ENCODE measurements at regions not wholly inside any gene's neighbourhood (a gene's known extent, or its start where the extent isn't known, plus 50 kb on each side); places are given as distances from the start of the nearest gene placed in this dataset.

GRCh38 chr2:18232731-18233438, 327.6 kb downstream of the RDH14 start:
- Histone ChIP-seq H3K4ac (ENCODE audit: low read depth, low read length) (no peak overlapping the region), H3K4me2 (ENCODE audit: low read length) (no peak overlapping the region), H3K23ac (ENCODE audit: low read length) (no peak overlapping the region), H3K79me1 (ENCODE audit: low read length) (no peaks in the 10 kb centered on the region), H3K56ac (ENCODE audit: low read length) (no peak overlapping the region), H3K4me3 (ENCODE audit: low read length) (no peak overlapping the region), H3K36me3 (ENCODE audit: control insufficient read depth, insufficient read depth, low read length) (no peaks in the 10 kb centered on the region), H4K8ac (ENCODE audit: low read depth, low read length) (no peak overlapping the region), H4K5ac (ENCODE audit: low read length) (no peak overlapping the region), H3K27ac (ENCODE audit: low read depth, low read length) (no peak overlapping the region), H3K27me3 (ENCODE audit: insufficient read depth, low read length, poor library complexity) (no peaks in the 10 kb centered on the region), H3K79me2 (ENCODE audit: control insufficient read depth, insufficient read depth, low read length) (no peaks in the 10 kb centered on the region), H2BK120ac (ENCODE audit: low read depth, low read length) (no peak overlapping the region), H3K18ac (ENCODE audit: low read length) (no peak overlapping the region), H3K9ac (ENCODE audit: low read length) (no peak overlapping the region), H2AK5ac (ENCODE audit: low read length) (no peak overlapping the region), H2BK15ac (replicated peaks; ENCODE audit: low read depth) (no peak overlapping the region), H3K4me1 (ENCODE audit: control insufficient read depth, low read depth, low read length) (peaks cover 3% of the 10 kb centered on the region), H2BK5ac (ENCODE audit: low read length) (no peak overlapping the region)
- no CpG with 5 or more reads among the region's 3 CpGs for whole genome bisulfite sequencing (ENCODE audit: extremely low coverage, insufficient coverage, low lambda C conversion rate)
- peak; percentile 83 for DNase-seq

- Histone ChIP-seq H3K27ac (ENCODE audit: low read depth, low read length) (no peak overlapping the region), H2BK5ac (ENCODE audit: low read length) (no peak overlapping the region), H4K5ac (ENCODE audit: low read length) (no peak overlapping the region), H3K9ac (ENCODE audit: low read length) (no peak overlapping the region), H3K79me1 (ENCODE audit: low read length) (no peaks in the 10 kb centered on the region), H3K4ac (ENCODE audit: low read depth, low read length) (no peak overlapping the region), H2BK15ac (replicated peaks; ENCODE audit: low read depth) (no peak overlapping the region), H2AK5ac (ENCODE audit: low read length) (no peak overlapping the region), H3K36me3 (ENCODE audit: control insufficient read depth, insufficient read depth, low read length) (no peaks in the 10 kb centered on the region), H3K4me2 (ENCODE audit: low read length) (no peak overlapping the region), H3K23ac (ENCODE audit: low read length) (no peak overlapping the region), H4K8ac (ENCODE audit: low read depth, low read length) (no peak overlapping the region), H3K79me2 (ENCODE audit: control insufficient read depth, insufficient read depth, low read length) (no peaks in the 10 kb centered on the region), H3K18ac (ENCODE audit: low read length) (no peak overlapping the region), H2BK120ac (ENCODE audit: low read depth, low read length) (no peak overlapping the region), H3K56ac (ENCODE audit: low read length) (no peak overlapping the region), H3K4me1 (ENCODE audit: control insufficient read depth, low read depth, low read length) (peaks cover 3% of the 10 kb centered on the region), H3K27me3 (ENCODE audit: insufficient read depth, low read length, poor library complexity) (no peaks in the 10 kb centered on the region), H3K4me3 (ENCODE audit: low read length) (no peak overlapping the region)
- WGBS (ENCODE audit: extremely low coverage, insufficient coverage, low lambda C conversion rate), result no CpG with 5 or more reads among the region's 1 CpG
- DNase-seq, result no peak
Observed at GRCh38 chr2:18230668-18231067, 329.8 kb downstream of the RDH14 start.

- no peaks in the 10 kb centered on the region for H3K79me1 ChIP-seq (ENCODE audit: low read length)
- no peak overlapping the region for H2BK15ac ChIP-seq (replicated peaks; ENCODE audit: low read depth)
- H4K5ac ChIP-seq (ENCODE audit: low read length), result no peak overlapping the region
- no peak for DNase-seq
- no peak overlapping the region for H3K27ac ChIP-seq (ENCODE audit: low read depth, low read length)
- H2BK120ac ChIP-seq (ENCODE audit: low read depth, low read length), result no peak overlapping the region
- H3K4ac ChIP-seq (ENCODE audit: low read depth, low read length), result no peak overlapping the region
- no peak overlapping the region for H3K4me2 ChIP-seq (ENCODE audit: low read length)
- no CpG with 5 or more reads among the region's 1 CpG for WGBS (ENCODE audit: extremely low coverage, insufficient coverage, low lambda C conversion rate)
- H3K79me2 ChIP-seq (ENCODE audit: control insufficient read depth, insufficient read depth, low read length), result no peaks in the 10 kb centered on the region
- H3K4me3 ChIP-seq (ENCODE audit: low read length), result no peak overlapping the region
- no peak overlapping the region for H2AK5ac ChIP-seq (ENCODE audit: low read length)
- H2BK5ac ChIP-seq (ENCODE audit: low read length), result no peak overlapping the region
- H3K27me3 ChIP-seq (ENCODE audit: insufficient read depth, low read length, poor library complexity), result no peaks in the 10 kb centered on the region
- H3K18ac ChIP-seq (ENCODE audit: low read length), result no peak overlapping the region
- H4K8ac ChIP-seq (ENCODE audit: low read depth, low read length), result no peak overlapping the region
- no peaks in the 10 kb centered on the region for H3K36me3 ChIP-seq (ENCODE audit: control insufficient read depth, insufficient read depth, low read length)
- H3K9ac ChIP-seq (ENCODE audit: low read length), result no peak overlapping the region
- H3K56ac ChIP-seq (ENCODE audit: low read length), result no peak overlapping the region
- no peak overlapping the region for H3K23ac ChIP-seq (ENCODE audit: low read length)
- H3K4me1 ChIP-seq (ENCODE audit: control insufficient read depth, low read depth, low read length), result no peaks in the 10 kb centered on the region
Observed at GRCh38 chr2:18219676-18220075, 340.8 kb downstream of the RDH14 start.

GRCh38 chr2:18218160-18218933, 339.9 kb downstream of the KCNS3 start:
- Histone ChIP-seq H3K27me3 (ENCODE audit: insufficient read depth, low read length, poor library complexity) (no peaks in the 10 kb centered on the region), H3K18ac (ENCODE audit: low read length) (no peak overlapping the region), H3K4me1 (ENCODE audit: control insufficient read depth, low read depth, low read length) (no peaks in the 10 kb centered on the region), H3K4me2 (ENCODE audit: low read length) (no peak overlapping the region), H3K9ac (ENCODE audit: low read length) (no peak overlapping the region), H3K36me3 (ENCODE audit: control insufficient read depth, insufficient read depth, low read length) (no peaks in the 10 kb centered on the region), H2AK5ac (ENCODE audit: low read length) (no peak overlapping the region), H3K4me3 (ENCODE audit: low read length) (no peak overlapping the region), H3K79me1 (ENCODE audit: low read length) (no peaks in the 10 kb centered on the region), H3K27ac (ENCODE audit: low read depth, low read length) (no peak overlapping the region), H3K56ac (ENCODE audit: low read length) (no peak overlapping the region), H2BK120ac (ENCODE audit: low read depth, low read length) (no peak overlapping the region), H3K23ac (ENCODE audit: low read length) (no peak overlapping the region), H2BK15ac (replicated peaks; ENCODE audit: low read depth) (no peak overlapping the region), H3K79me2 (ENCODE audit: control insufficient read depth, insufficient read depth, low read length) (no peaks in the 10 kb centered on the region), H4K8ac (ENCODE audit: low read depth, low read length) (no peak overlapping the region), H4K5ac (ENCODE audit: low read length) (no peak overlapping the region), H2BK5ac (ENCODE audit: low read length) (no peak overlapping the region), H3K4ac (ENCODE audit: low read depth, low read length) (no peak overlapping the region)
- WGBS (ENCODE audit: extremely low coverage, insufficient coverage, low lambda C conversion rate), result no CpG with 5 or more reads among the region's 7 CpGs
- no peak for DNase-seq

- WGBS (ENCODE audit: extremely low coverage, insufficient coverage, low lambda C conversion rate), result no CpG with 5 or more reads among the region's 2 CpGs
- Histone ChIP-seq H3K18ac (ENCODE audit: low read length) (no peak overlapping the region), H3K9ac (ENCODE audit: low read length) (no peak overlapping the region), H3K4ac (ENCODE audit: low read depth, low read length) (no peak overlapping the region), H3K36me3 (ENCODE audit: control insufficient read depth, insufficient read depth, low read length) (no peaks in the 10 kb centered on the region), H4K8ac (ENCODE audit: low read depth, low read length) (no peak overlapping the region), H2BK5ac (ENCODE audit: low read length) (no peak overlapping the region), H3K79me1 (ENCODE audit: low read length) (no peaks in the 10 kb centered on the region), H3K4me1 (ENCODE audit: control insufficient read depth, low read depth, low read length) (no peaks in the 10 kb centered on the region), H3K23ac (ENCODE audit: low read length) (no peak overlapping the region), H2AK5ac (ENCODE audit: low read length) (no peak overlapping the region), H3K56ac (ENCODE audit: low read length) (no peak overlapping the region), H3K79me2 (ENCODE audit: control insufficient read depth, insufficient read depth, low read length) (no peaks in the 10 kb centered on the region), H3K4me3 (ENCODE audit: low read length) (no peak overlapping the region), H3K27me3 (ENCODE audit: insufficient read depth, low read length, poor library complexity) (no peaks in the 10 kb centered on the region), H2BK120ac (ENCODE audit: low read depth, low read length) (no peak overlapping the region), H3K4me2 (ENCODE audit: low read length) (no peak overlapping the region), H3K27ac (ENCODE audit: low read depth, low read length) (no peak overlapping the region), H2BK15ac (replicated peaks; ENCODE audit: low read depth) (no peak overlapping the region), H4K5ac (ENCODE audit: low read length) (no peak overlapping the region)
- no peak for DNase-seq
Observed at GRCh38 chr2:18214936-18215335, 336.5 kb downstream of the KCNS3 start.

All from mesendoderm (in vitro differentiated cells).